NCI-H774 (cell line): ENCODE measurements at regions not wholly inside any gene's neighbourhood (a gene's known extent, or its start where the extent isn't known, plus 50 kb on each side); places are given as distances from the start of the nearest gene placed in this dataset.

ENCODE experiments used
- DNase-seq: peaks from one replicate; lab custom pipeline; 2025; lab: John Stamatoyannopoulos, UW

DNA sequence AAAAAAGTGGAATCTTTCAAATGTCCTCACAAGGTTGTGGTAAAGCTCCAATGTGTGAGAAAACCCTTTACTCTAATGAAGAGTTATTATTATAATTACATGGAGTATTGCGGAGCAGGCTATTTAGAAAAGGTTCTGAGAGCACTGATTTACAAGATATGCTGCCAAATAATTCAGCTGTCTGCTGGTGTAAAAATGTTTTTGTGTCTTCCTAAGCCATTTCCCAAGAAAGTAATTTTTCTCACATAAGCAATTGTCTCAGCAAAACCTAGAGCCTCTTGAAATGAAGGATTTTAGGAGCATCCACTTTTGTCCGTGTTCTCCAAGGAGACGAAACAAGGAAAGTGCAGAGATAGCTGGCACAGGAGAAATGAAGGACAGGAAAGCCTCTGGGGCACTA lies 229.6 kb upstream of the STARD13 start:
- DNase-seq = no peak

DNA sequence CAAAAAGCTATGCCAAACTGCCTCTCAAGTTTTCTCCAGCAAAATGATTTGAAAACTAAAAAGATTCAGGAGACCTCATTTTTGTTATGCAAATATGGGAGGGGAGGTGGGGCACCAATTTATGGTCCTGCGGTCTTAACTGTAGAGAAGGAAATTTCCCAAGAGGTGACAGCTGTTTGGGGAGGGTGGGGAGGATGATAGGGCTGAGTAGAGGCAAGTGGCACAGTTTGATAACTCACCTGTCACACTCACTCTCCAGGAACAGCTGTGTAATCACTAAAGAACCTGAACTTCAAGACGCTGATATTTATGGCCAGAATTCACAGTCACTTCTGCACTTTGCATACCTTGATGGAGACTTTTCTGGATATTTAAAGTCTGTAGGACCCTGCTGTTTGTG lies 232.9 kb upstream of the STARD13 start:
- no peak for DNase-seq

DNA sequence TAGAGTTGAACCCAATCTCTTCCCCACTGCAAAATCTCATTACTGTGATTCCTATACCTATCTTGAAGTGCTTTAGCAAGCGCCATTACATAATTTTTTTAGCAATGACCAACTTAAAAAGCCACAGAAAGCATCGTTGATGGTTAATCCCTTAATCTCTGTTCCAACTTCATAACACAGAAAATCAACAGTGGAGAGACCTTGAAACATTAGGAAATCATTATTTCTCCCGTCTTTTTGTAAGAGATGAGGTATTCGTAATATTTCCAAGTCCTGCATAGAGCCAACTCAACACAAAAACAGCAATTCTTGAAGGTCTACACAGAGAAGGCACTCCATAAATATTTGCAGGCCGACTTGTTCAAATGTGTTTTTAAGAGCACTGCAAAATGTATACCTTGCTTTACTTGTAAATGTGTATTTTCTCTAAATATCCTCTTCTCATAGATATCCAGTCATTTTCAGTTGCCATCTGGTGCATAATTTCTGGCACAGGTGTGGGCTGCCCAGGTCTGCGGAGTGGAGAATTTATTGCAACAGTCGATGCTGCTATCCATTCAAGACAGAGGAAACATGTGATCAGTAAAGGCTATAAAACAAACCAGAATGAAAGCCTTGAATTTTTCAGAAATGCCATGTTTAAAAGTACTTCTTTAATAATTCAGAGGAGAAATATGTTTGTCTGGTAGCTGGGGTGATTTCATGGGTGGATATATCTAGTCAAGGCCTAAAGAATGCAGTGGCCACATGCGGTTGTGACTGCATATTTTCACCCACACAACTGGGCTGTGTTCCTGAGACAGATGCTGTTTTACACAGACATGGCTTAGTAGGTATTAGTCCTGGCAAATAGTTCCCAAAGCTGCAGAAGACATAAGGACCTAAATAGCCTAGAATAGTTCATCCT lies 234.3 kb upstream of the STARD13 start:
- DNase-seq = no peak

DNA sequence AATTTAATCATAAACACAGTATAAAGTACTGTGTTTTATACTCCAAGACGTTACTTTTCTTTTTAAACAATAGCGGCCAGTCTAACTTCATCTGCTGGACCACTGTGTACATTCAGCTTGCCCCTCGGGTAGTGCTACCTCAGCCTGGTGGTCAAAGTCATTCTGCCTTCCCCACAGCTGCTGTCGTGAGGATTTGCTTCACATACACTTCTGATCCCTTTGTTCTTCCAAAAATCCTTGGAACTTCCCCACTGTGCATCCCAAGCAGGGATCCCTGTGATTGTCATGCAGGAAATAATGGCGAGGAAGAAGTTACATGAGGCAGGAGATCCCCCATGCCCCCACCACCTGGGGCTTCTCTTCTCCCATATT lies 234.9 kb upstream of the STARD13 start:
- no peak for DNase-seq

DNA sequence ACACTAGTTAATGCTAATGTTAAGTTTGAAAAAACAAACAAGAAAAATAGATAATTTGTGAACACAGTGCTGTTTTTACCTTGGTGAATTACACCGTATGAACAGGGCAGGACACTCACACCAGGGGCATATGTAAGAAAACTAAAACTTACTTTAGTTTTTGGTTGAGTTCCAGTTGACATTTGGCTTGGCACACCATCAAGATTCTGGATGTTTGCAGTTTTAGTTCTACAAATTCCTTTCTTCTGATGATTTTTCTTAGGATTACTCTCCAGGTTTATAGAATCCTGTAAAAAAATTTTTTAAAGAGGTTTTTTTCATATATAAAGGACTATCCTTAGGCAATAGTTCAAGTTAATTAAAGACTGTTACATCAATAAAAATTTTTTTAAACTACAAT lies 238.5 kb upstream of the STARD13 start:
- DNase-seq = no peak

DNA sequence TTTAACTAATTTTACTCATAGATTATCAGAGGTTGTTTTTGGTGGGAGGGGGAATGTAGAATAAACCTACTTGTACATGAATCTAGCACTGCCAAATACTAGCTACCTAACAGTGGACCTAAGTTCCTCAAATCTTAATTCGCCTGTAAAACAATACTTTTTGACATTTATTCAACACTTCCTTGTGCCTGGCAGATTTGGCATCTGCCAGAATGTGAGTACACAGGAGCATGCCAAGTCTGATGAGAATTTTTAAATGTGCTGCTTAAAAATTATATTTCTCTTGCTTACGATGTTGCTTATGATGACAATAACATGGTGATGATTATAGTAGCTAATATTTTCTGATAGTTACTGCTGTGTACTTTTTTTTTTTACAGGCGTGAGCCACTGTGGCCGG lies 240.2 kb upstream of the STARD13 start:
- DNase-seq = no peak

DNA sequence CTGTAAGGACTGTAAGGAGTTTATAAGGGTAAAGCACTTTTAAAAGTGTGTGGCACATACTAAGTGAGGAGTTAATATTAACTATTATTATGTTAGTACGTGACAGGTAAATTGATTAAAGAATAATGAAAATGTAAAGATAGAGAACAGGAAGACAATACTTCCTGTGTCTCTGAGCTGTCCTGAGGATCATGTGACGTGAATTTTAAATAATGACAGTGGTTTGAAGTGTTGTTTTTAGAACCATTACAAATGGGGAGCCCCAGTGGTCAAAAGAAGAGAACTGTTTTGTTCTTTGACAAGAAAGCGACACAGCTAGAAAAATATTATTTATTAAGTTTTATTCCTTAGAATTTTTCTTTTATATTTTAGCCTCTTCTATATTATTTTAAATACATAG lies 241.2 kb upstream of the STARD13 start:
- DNase-seq = no peak

DNA sequence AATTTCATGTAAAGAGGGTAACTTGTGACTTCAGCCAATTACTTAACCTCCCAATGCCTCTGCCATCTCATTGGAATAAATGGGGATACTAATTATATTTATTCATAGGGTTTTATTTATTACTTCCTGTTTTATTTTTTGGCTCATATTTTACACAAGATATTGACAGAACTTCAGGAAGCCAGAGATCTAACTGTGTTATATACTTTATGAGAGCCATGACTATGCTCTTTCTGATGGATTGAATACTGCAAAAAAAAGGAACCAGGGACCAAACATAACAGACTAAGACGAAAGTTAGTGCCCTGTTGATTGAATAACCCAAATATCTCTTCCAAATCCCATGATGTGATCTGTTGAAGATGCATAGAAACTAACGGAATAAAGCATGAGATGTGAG lies 243.3 kb upstream of the STARD13 start:
- DNase-seq = no peak

DNA sequence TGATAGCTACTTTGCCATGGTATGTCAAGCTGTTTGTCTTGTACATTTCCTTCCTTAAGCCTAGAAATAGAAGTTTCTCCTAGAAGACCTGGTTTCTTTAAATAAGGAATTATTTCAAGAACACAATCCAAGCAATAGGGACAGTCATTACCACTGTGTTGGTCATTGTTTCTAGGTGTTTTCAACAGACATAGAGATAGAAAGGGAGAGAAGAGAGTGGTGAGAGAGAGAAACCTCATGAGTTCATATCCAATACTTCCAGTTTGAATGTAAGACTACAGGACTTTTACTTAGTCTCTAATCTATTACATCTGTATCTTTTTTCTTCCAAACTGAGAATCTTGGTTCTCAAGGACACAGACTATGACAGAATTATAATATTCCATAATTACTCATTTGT lies 245.9 kb upstream of the STARD13 start:
- no peak for DNase-seq

DNA sequence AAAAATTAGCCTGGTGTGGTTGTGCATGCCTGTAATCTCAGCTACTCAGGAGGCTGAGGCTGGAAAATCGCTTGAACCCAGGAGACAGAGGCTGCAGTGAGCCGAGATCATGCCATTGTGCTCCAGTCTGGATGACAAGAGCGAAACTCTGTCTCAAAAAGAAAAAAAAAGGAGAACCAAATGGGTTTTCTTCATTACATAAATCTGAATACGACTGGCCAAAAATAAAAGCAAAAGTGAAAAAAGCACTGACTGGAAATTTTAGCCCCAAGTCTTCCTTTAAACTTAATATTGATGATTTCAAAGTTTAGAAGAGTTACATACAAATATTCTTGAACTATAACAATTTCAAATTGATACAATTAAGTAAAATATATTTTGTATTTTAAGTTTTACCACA lies 249.5 kb upstream of the STARD13 start:
- no peak for DNase-seq

DNA sequence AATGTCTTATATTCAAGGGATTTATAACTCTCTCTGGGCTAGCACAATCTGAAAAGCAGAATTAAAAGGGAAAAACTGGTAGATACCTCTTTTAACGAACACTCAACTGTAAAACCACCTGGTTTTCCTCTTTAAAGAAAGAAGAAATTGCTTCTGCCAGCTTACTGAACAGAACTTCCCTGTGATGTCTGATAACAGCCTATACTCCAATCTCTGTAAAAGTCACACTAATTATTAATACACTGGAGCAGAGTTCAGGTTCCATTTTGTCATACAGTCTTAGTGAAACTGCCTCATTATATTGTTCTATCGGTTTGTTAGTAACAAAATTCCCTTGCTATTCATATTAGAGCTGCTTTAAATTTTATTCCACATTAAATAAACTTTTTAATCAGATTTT lies 251.0 kb upstream of the STARD13 start:
- DNase-seq = no peak

DNA sequence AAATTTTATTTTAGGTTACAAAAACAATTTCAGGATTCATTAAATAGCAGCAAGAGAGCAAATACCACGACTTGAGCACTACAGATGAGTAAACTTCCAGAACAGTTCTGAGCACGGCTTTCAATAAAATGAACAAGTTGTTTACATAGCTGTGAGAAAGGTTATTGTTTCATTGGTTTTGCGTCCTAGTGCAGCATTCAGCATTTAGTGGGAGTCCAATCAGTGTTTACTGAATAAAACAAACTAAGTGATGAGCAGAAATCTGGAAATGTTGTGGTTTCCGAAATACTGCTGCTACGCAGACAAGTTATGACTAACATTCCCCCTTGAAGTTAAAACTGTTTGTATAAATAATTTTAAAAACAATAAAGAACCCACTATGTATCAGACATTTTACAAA lies 251.5 kb upstream of the STARD13 start:
- DNase-seq = no peak

DNA sequence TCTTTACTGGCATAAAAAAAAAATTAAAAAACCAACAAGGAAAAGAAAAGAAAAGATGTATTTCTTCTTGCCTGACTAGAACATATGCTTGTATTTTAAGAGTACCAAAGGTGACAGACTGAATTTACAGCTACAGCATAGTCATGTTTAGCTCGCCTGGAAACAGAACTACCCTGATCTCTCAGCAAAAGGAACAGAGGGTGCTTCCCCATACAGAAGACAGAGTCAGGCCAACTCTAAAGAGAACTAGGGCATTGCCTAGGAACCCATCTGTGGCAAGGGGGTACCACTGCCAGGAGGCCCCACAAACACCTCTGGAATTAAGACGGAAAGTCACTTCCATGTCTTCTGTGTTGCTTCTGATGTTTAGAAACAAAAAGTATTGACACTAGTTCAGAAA lies 252.1 kb upstream of the STARD13 start:
- no peak for DNase-seq

DNA sequence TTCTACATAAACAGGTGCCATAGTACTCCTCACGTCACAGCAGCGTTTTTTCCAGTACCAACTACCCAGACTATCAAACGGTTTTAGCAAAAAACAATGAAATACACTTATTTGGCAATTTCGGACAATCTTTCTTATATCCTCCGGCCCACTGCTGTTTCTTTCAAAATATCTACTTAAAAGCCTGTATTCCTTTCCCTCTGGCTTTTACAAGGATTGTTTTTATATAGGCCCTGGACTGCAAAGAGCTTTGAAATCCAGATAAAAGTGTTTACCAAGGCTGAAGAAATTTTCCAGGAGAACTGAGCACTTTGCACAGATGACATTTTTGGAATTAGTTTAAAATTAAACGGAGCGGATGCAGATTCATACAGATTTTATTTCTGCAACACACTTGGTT lies 255.9 kb upstream of the STARD13 start:
- DNase-seq = no peak

DNA sequence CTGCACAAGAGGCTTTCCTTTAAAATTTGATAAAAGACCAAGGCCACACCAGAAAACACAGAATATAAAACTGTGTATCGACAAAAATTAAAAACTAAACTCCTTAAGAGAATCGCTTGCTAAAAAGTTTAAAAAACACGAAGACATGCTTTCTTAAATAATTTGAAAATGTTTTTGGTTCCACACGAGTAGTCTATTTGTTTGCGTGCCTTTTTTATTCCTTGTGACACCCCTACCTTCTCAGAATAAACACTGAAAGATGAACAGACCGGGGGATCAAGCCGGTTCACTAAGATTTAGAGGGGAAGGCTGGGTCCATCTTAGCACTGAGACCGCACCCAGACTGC lies 256.4 kb upstream of the STARD13 start:
- no peak for DNase-seq

DNA sequence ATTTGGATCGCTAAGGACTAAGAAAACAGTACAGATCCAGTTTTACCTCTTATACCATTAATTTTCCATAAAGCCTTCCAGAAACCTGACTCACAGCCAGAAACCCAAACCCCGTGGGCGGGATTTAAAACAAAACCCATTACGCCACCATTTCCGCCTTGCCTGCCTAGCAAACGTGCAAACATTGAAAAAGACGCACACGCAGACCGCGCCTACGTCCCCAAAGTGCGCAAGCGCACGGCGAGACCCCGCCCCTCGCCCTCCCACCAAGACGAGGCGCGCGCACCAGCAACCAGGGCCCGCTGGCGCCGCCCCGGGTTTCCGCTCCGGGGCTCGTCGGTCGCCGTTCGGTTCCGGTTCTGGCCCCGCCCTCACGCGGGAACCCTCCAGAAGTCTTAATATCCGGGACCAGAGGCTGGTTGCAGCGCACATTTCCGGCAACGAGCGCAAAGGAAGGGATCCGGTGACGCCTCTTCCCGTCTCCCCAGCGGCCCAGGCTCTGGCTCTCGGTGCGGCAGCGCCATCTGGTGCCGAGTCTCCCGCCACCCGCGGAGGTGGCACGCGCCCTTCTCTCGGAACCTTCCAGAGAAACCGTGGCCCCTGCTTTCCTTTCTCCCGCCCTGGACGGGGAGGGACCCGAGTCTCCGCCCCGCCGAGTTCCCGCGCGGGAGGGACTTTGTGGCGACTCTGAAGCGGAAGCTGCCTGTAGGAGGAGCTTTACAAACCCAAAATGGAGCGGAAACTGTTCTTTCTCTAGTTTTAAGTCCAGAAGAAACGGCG lies 256.9 kb upstream of the STARD13 start:
- DNase-seq = peak; percentile 97

DNA sequence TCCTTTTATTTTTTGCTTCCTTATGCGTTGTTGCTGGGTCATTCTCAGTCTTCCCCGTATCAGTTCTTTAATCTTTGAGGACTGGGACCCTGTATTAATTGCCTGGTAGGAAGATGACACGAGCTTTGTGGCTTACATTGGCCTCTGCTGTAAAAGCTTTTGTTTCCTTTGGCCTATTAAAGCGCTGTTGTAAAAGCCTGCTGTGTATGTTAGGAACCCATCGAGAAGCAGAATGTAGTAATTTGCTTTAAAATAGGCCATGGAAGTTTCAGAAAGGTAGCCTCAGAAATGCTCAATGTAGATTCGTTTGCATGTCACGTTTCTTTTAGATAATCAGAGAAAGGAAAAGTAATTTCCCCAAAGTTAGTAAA lies 257.5 kb upstream of the STARD13 start:
- DNase-seq = no peak

DNA sequence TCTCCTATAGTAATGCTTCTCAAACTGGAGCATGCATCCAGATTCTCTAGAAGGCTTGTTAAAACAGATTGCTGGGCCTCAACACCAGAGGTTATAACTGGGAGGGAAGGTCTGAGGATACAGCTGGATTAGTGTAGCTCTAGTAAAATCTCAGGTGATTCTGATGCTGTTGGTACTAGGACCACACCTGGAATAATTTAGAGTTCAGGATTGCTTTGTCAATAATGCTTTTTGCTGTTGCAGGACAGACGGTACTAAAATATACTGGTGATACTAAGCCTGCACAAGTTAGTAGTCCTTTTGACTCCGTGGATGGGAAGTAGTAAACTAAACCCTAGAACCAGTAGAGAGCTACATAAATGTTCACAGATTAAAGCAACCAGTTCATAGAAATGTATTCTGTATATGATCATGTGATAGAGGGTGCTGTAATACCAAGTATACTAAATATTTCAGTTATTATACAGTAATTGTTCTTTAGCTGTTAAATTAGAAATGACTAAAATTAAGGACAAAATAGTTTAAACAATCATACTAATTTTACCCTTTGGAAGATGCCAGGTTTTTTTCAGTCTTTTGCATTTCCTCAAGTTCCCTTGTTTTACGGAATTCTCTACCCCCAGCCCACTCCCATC lies 258.2 kb upstream of the STARD13 start:
- DNase-seq = no peak

DNA sequence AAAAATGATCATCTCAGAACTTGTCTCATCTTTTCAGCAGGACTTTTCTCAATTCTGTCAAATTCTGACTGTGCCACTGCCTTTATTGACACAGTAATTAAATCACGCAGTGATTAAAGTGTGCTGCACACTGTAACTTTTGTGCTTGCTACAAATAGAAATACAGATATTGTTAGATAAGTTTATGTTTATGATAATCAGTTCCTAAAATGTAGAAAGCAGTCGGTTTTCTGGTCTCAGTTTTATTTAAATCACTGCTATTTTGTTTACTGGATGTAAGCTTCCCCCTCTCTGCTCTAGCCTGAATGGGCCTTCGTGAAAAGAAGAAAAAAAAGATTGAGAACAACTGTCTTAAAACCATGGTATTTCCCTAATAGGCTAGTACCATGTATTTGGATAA lies 258.8 kb upstream of the STARD13 start:
- DNase-seq = no peak

DNA sequence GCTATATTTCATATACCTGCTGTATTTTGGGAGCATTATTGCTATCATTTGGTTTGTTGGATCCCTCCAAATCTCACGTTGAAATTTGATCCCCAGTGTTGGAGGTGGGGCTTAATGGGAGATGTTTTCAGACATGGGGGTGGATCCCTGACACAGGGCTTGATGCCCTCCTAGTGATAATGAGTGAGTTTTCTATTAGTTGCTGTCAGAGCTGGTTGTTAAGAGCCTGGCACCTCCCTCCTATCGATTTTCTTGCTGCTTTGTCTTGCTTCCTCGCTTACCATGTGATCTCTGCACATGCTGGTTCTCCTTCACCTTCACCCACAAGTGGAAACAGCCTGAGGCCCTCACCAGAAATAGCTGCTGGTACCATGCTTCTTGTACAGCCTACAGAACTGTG lies 259.9 kb upstream of the STARD13 start:
- DNase-seq = no peak

DNA sequence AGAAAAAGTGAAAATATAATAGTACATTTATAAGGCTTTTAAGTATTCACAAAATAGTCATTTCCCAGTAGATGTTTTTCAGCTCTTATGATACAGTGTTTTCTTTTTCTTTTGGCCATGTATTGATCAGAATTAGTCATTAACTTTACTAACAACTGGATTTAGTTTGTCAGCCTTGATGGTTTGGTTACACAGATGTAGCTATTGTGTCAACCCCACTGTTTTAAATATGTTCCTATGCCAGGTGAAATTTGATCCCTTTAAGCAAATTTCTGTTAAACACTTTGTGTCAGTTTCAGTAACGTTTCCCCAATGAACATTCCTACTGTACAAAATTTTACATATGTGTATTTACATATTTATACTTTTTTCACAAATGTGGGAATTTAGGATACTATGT lies 261.5 kb upstream of the STARD13 start:
- DNase-seq = no peak

DNA sequence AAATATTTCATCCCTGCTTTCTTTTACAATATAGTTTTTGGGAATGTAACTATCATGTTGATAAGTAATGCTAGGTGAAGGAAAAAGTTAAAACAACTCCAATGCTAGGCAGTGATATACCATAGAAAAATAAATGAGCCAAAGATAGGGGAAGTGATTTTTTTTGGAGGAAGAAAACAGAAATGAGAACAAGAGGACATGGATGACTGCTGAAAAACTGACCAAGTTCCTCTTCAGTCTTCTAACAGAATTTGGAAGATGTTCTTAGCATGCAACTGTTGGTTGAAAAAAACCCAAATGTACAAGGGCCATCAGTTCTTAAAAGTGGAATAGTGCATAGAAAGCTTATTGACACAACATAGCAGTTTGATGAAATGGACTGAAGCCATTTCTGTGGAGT lies 262.5 kb upstream of the STARD13 start:
- DNase-seq = no peak

DNA sequence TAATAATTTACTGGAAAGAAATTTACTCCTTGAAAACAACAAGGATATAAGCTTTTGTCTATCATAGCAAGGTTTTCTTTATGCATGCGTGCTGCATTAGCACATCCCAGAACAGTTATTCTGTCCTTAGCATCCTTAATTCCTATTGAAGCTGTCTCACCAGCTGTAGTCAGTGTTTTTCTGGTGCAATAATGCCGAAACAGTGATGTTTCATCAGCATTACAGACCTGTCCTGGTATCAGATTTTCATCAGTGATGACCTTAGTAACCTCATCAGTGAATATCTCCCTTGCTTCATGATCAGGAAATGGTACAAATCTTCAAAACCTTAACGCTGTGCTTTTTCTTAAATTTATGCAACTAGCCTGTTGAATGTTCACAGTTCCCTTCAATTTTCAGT lies 264.7 kb upstream of the STARD13 start:
- no peak for DNase-seq
